Thyroid gland (tissue), 4 donors: ENCODE measurements at regions not wholly inside any gene's neighbourhood (a gene's known extent, or its start where the extent isn't known, plus 50 kb on each side); places are given as distances from the start of the nearest gene placed in this dataset.

Experiments
- POLR2A ChIP-seq, 2 donors: fragments of 450-650 bp; IDR thresholded peaks; one replicate each; pipeline ENCODE4 v1.6.1; 2017; ENCODE audit warnings: antibody characterized with exemption in 2 of 2, mild to moderate bottlenecking in 2 of 2, moderate library complexity in 1 of 2
- TF ChIP-seq, protein P1 (sequence below), 6 experiments: fragments of 200-600 bp in 3 of 6; fragments of 450-650 bp in 3 of 6; sonication (generic) in 3 of 6; IDR thresholded peaks; one replicate each; pipeline ENCODE4 v1.5.1; 2016 to 2019; ENCODE audit warnings: antibody characterized with exemption in 6 of 6, mild to moderate bottlenecking in 2 of 6, inconsistent platforms in 1 of 6, moderate library complexity in 1 of 6

GRCh38 chr4:176874721-176875445 lies 82.2 kb upstream of the VEGFC start:
- TF ChIP-seq, protein P1, sequence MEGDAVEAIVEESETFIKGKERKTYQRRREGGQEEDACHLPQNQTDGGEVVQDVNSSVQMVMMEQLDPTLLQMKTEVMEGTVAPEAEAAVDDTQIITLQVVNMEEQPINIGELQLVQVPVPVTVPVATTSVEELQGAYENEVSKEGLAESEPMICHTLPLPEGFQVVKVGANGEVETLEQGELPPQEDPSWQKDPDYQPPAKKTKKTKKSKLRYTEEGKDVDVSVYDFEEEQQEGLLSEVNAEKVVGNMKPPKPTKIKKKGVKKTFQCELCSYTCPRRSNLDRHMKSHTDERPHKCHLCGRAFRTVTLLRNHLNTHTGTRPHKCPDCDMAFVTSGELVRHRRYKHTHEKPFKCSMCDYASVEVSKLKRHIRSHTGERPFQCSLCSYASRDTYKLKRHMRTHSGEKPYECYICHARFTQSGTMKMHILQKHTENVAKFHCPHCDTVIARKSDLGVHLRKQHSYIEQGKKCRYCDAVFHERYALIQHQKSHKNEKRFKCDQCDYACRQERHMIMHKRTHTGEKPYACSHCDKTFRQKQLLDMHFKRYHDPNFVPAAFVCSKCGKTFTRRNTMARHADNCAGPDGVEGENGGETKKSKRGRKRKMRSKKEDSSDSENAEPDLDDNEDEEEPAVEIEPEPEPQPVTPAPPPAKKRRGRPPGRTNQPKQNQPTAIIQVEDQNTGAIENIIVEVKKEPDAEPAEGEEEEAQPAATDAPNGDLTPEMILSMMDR (IDR thresholded peaks at IDR 0.05) = no peak
- TF ChIP-seq POLR2A (IDR thresholded peaks at IDR 0.05) = no peak
